ENCODE measurements at regions not wholly inside any gene's neighbourhood (a gene's known extent, or its start where the extent isn't known, plus 50 kb on each side); places are given as distances from the start of the nearest gene placed in this dataset.
A peak's percentile ranks its signal among the peaks of the same experiment; 100 is the strongest.

GRCh38 chr2:216792222-216793021, 67.4 kb downstream of the TNP1 start:
- TF ChIP-seq CTCF (IDR thresholded peaks at IDR 0.05; ENCODE audit: partially characterized antibody, unreplicated experiment) = no peak
- H3K27me3 Mint-ChIP-seq (ENCODE audit: unreplicated experiment) = no peaks in the 10 kb centered on the region

GRCh38 chr2:216791303-216791702, 68.6 kb downstream of the TNP1 start:
- Mint-ChIP-seq H3K27me3 (ENCODE audit: unreplicated experiment) (no peaks in the 10 kb centered on the region), H3K4me1 (ENCODE audit: low read depth, unreplicated experiment) (peaks cover 20% of the 10 kb centered on the region), H3K27ac (ENCODE audit: unreplicated experiment) (no peak overlapping the region), H3K9me3 (ENCODE audit: unreplicated experiment) (peaks cover 9% of the 10 kb centered on the region), H3K36me3 (ENCODE audit: unreplicated experiment) (no peaks in the 10 kb centered on the region), H3K4me3 (ENCODE audit: unreplicated experiment) (no peak overlapping the region)
- DNase-seq = no peak
- no peak for TF ChIP-seq CTCF (IDR thresholded peaks at IDR 0.05; ENCODE audit: partially characterized antibody, unreplicated experiment)

More at GRCh38 chr2:216792222-216793021, 67.4 kb downstream of the TNP1 start:
- Mint-ChIP-seq H3K9me3 (ENCODE audit: unreplicated experiment) (peaks cover 9% of the 10 kb centered on the region), H3K4me3 (ENCODE audit: unreplicated experiment) (no peak overlapping the region), H3K4me1 (ENCODE audit: low read depth, unreplicated experiment) (peaks cover 21% of the 10 kb centered on the region), H3K36me3 (ENCODE audit: unreplicated experiment) (no peaks in the 10 kb centered on the region), H3K27ac (ENCODE audit: unreplicated experiment) (peak overlapping the region; percentile 78)
- peak; percentile 45 for DNase-seq

DNA sequence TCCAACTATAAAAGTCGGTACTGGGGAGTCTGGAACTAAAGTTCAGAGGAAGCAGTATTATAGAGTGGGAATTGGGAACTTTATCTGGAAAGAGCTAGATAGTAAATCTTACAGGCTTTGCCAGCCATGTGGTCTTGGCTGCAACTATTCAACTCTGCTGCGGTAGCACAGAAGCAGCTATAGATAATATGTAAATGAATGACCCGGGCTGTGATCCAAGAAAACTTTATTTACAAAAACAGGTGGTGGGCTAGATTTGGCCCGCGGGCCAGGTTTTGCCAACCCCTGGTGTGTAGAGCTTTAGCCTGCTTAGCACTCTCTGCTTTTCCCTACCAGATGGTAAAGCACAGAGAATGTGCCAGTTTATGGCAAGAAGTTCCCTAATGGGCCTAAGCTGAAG, 70.8 kb downstream of the TNP1 start:
- no peak overlapping the region for H3K27ac Mint-ChIP-seq (ENCODE audit: unreplicated experiment)
- peaks cover 6% of the 10 kb centered on the region for H3K9me3 Mint-ChIP-seq (ENCODE audit: unreplicated experiment)
- no peak for DNase-seq
- no peak overlapping the region for H3K4me3 Mint-ChIP-seq (ENCODE audit: unreplicated experiment)
- H3K27me3 Mint-ChIP-seq (ENCODE audit: unreplicated experiment) = peaks cover 1% of the 10 kb centered on the region
- no peaks in the 10 kb centered on the region for H3K36me3 Mint-ChIP-seq (ENCODE audit: unreplicated experiment)
- no peak for TF ChIP-seq CTCF (IDR thresholded peaks at IDR 0.05; ENCODE audit: partially characterized antibody, unreplicated experiment)
- H3K4me1 Mint-ChIP-seq (ENCODE audit: low read depth, unreplicated experiment) = peaks cover 16% of the 10 kb centered on the region

GRCh38 chr2:216787851-216788540, 71.9 kb downstream of the TNP1 start:
- H3K36me3 Mint-ChIP-seq (ENCODE audit: unreplicated experiment) = no peaks in the 10 kb centered on the region
- no peak for TF ChIP-seq CTCF (IDR thresholded peaks at IDR 0.05; ENCODE audit: partially characterized antibody, unreplicated experiment)
- no peak overlapping the region for H3K4me3 Mint-ChIP-seq (ENCODE audit: unreplicated experiment)
- peaks cover 2% of the 10 kb centered on the region for H3K9me3 Mint-ChIP-seq (ENCODE audit: unreplicated experiment)
- no peak for DNase-seq
- H3K4me1 Mint-ChIP-seq (ENCODE audit: low read depth, unreplicated experiment) = peaks cover 11% of the 10 kb centered on the region
- peaks cover 1% of the 10 kb centered on the region for H3K27me3 Mint-ChIP-seq (ENCODE audit: unreplicated experiment)
- H3K27ac Mint-ChIP-seq (ENCODE audit: unreplicated experiment) = no peak overlapping the region

- Mint-ChIP-seq H3K4me1 (ENCODE audit: low read depth, unreplicated experiment) (no peaks in the 10 kb centered on the region), H3K4me3 (ENCODE audit: unreplicated experiment) (no peak overlapping the region), H3K36me3 (ENCODE audit: unreplicated experiment) (no peaks in the 10 kb centered on the region), H3K27ac (ENCODE audit: unreplicated experiment) (no peak overlapping the region), H3K27me3 (ENCODE audit: unreplicated experiment) (peaks cover 1% of the 10 kb centered on the region), H3K9me3 (ENCODE audit: unreplicated experiment) (no peaks in the 10 kb centered on the region)
- no peak for TF ChIP-seq CTCF (IDR thresholded peaks at IDR 0.05; ENCODE audit: partially characterized antibody, unreplicated experiment)
- no peak for DNase-seq
Measured at GRCh38 chr2:216786676-216787075, 73.2 kb downstream of the TNP1 start.

All from glutamatergic neuron (in vitro differentiated cells).